ENCODE measurements at regions not wholly inside any gene's neighbourhood (a gene's known extent, or its start where the extent isn't known, plus 50 kb on each side); places are given as distances from the start of the nearest gene placed in this dataset.

GRCh38 chr5:162485666-162486292 lies 418.2 kb downstream of the GABRG2 start:
- TF ChIP-seq CTCF (conservative IDR thresholded peaks at IDR 0.05; ENCODE audit: low read depth, low read length), result no peak
- Histone ChIP-seq H3K4me1 (ENCODE audit: low read depth, poor library complexity, severe bottlenecking) (no peaks in the 10 kb centered on the region), H4K20me1 (ENCODE audit: insufficient read depth) (no peaks in the 10 kb centered on the region), H2AFZ (ENCODE audit: low read depth) (no peak overlapping the region), H3K4me3 (IDR thresholded peaks at IDR 0.05; ENCODE audit: insufficient read depth, low read depth, low read length) (no peak overlapping the region), H3K36me3 (ENCODE audit: insufficient read depth) (no peaks in the 10 kb centered on the region), H3K27ac (no peak overlapping the region), H3K27me3 (ENCODE audit: insufficient read depth, low read depth) (no peaks in the 10 kb centered on the region), H3K79me2 (ENCODE audit: insufficient read depth, low read depth) (no peaks in the 10 kb centered on the region), H3K9ac (no peak overlapping the region), H3K4me2 (no peak overlapping the region)

GRCh38 chr5:162487528-162488525 lies 420.3 kb downstream of the GABRG2 start:
- H3K4me1 ChIP-seq (ENCODE audit: low read depth, poor library complexity, severe bottlenecking), result no peaks in the 10 kb centered on the region
- no peak for TF ChIP-seq CTCF (conservative IDR thresholded peaks at IDR 0.05; ENCODE audit: low read depth, low read length)
- no peaks in the 10 kb centered on the region for H3K27me3 ChIP-seq (ENCODE audit: insufficient read depth, low read depth)
- no peak overlapping the region for H3K9ac ChIP-seq
- no peaks in the 10 kb centered on the region for H3K79me2 ChIP-seq (ENCODE audit: insufficient read depth, low read depth)
- no peak overlapping the region for H2AFZ ChIP-seq (ENCODE audit: low read depth)
- no peaks in the 10 kb centered on the region for H4K20me1 ChIP-seq (ENCODE audit: insufficient read depth)
- no peak overlapping the region for H3K4me3 ChIP-seq (IDR thresholded peaks at IDR 0.05; ENCODE audit: insufficient read depth, low read depth, low read length)
- H3K27ac ChIP-seq, result no peak overlapping the region
- H3K36me3 ChIP-seq (ENCODE audit: insufficient read depth), result no peaks in the 10 kb centered on the region
- no peak overlapping the region for H3K4me2 ChIP-seq

- Histone ChIP-seq H4K20me1 (ENCODE audit: insufficient read depth) (no peaks in the 10 kb centered on the region), H3K9ac (no peak overlapping the region), H2AFZ (ENCODE audit: low read depth) (no peak overlapping the region), H3K27ac (no peak overlapping the region), H3K4me1 (ENCODE audit: low read depth, poor library complexity, severe bottlenecking) (no peaks in the 10 kb centered on the region), H3K79me2 (ENCODE audit: insufficient read depth, low read depth) (no peaks in the 10 kb centered on the region), H3K4me2 (no peak overlapping the region), H3K36me3 (ENCODE audit: insufficient read depth) (no peaks in the 10 kb centered on the region), H3K27me3 (ENCODE audit: insufficient read depth, low read depth) (no peaks in the 10 kb centered on the region), H3K4me3 (IDR thresholded peaks at IDR 0.05; ENCODE audit: insufficient read depth, low read depth, low read length) (no peak overlapping the region)
- no peak for TF ChIP-seq CTCF (conservative IDR thresholded peaks at IDR 0.05; ENCODE audit: low read depth, low read length)
Observed at GRCh38 chr5:162496100-162496808, 428.7 kb downstream of the GABRG2 start.

- Histone ChIP-seq H3K9ac (no peak overlapping the region), H4K20me1 (ENCODE audit: insufficient read depth) (no peaks in the 10 kb centered on the region), H3K36me3 (ENCODE audit: insufficient read depth) (no peaks in the 10 kb centered on the region), H3K4me3 (IDR thresholded peaks at IDR 0.05; ENCODE audit: insufficient read depth, low read depth, low read length) (no peak overlapping the region), H3K27ac (no peak overlapping the region), H3K4me1 (ENCODE audit: low read depth, poor library complexity, severe bottlenecking) (no peaks in the 10 kb centered on the region), H3K4me2 (no peak overlapping the region), H2AFZ (ENCODE audit: low read depth) (no peak overlapping the region), H3K79me2 (ENCODE audit: insufficient read depth, low read depth) (no peaks in the 10 kb centered on the region), H3K27me3 (ENCODE audit: insufficient read depth, low read depth) (no peaks in the 10 kb centered on the region)
- TF ChIP-seq CTCF (conservative IDR thresholded peaks at IDR 0.05; ENCODE audit: low read depth, low read length), result no peak
Observed at GRCh38 chr5:162497455-162497854, 429.9 kb downstream of the GABRG2 start.
